K562 (cell line): ENCODE measurements at regions not wholly inside any gene's neighbourhood (a gene's known extent, or its start where the extent isn't known, plus 50 kb on each side); places are given as distances from the start of the nearest gene placed in this dataset.
"Not testable (repeated sequence)": the region's sequence is repeated elsewhere in the genome, so short reads cannot be mapped to it uniquely, and the experiment has no call there.

Experiments
- ATAC-seq: fragments of 200-7000 bp; cut with Tn5 transposase; 3 replicates; pipeline ENCODE4 v1.9.1; 2020; ENCODE audit warnings: moderate library complexity
- BruUV-seq: library from RNA; stranded (reverse); fragments of 400-500 nt; replicated peaks from 2 replicates; lab custom pipeline; 2021; lab: Mats Ljungman, UMichigan
- CTCF ChIA-PET: fragments of 300-600 bp; formaldehyde crosslinking; extraction: SDS; loops from one replicate; lab custom pipeline; 2021; ENCODE audit warnings: low intra/inter-chr PET ratio; lab: Yijun Ruan, JAX
- POLR2A ChIA-PET: fragments of 300-600, 350-650 bp; sonication (Branson Sonifier 250); formaldehyde crosslinking; extraction: SDS; loops from one replicate; lab custom pipeline; 2021; ENCODE audit warnings: antibody characterized with exemption, inconsistent platforms; lab: Yijun Ruan, JAX
- DNase-seq, 4 experiments: peaks; one replicate each; pipeline versions ENCODE4 v3.0.0 to v3.0.0-alpha.2; 2011 to 2018; ENCODE audit warnings: low spot score in 3 of 4, mixed read lengths in 3 of 4; ENCODE audit errors: extremely low read depth in 1 of 4
- FAIRE-seq: peaks from 2 replicates; lab custom pipeline; 2011; peaks lifted over from hg19 to GRCh38; lab: Jason Lieb, UNC
- H2AFZ ChIP-seq: 2 replicates; pipeline ENCODE4 v1.6.0; 2011; ENCODE audit warnings: low read depth, low read length, control low read depth, inconsistent platforms
- H3K27ac ChIP-seq: fragments of 200-600 bp; 3 replicates; pipeline ENCODE4 v1.8.0; 2011; ENCODE audit warnings: low read depth, mild to moderate bottlenecking, control low read depth, inconsistent platforms, low read length, moderate library complexity, mixed read lengths; ENCODE audit errors: extremely low read depth
- H3K27me3 ChIP-seq, 2 experiments: fragments of 300-600 bp in 1 of 2; 2 replicates in 1 of 2; 3 replicates in 1 of 2; pipeline versions ENCODE4 v1.6.0 to v1.8.0; 2011; ENCODE audit warnings: inconsistent platforms in 2 of 2, low read length in 2 of 2, mild to moderate bottlenecking in 1 of 2, mixed read lengths in 1 of 2, moderate library complexity in 1 of 2; ENCODE audit not compliant: control insufficient read depth in 2 of 2, insufficient read depth in 2 of 2
- H3K36me3 ChIP-seq: fragments of 300-600 bp; 3 replicates; pipeline ENCODE4 v1.8.0; 2011; ENCODE audit warnings: mild to moderate bottlenecking, low read length, inconsistent platforms; ENCODE audit not compliant: control insufficient read depth, insufficient read depth
- H3K4me1 ChIP-seq, 2 experiments: fragments of 200-600 bp in 1 of 2; replicated peaks in 1 of 2; 2 replicates in 1 of 2; 3 replicates in 1 of 2; pipeline versions ENCODE4 v1.5.1 to v1.8.0; 2011; ENCODE audit warnings: inconsistent platforms in 2 of 2, low read length in 2 of 2, mild to moderate bottlenecking in 1 of 2, mixed read lengths in 1 of 2, moderate library complexity in 1 of 2; ENCODE audit not compliant: control insufficient read depth in 2 of 2, insufficient read depth in 2 of 2
- H3K4me2 ChIP-seq: 2 replicates; pipeline ENCODE4 v1.6.1; 2011; ENCODE audit warnings: low read length, control low read depth, inconsistent platforms, mixed read lengths; ENCODE audit not compliant: insufficient read depth
- H3K4me3 ChIP-seq: fragments of 200-600 bp; sonication (generic), shearing (Covaris generic); 2 replicates; pipeline ENCODE4 v1.5.1; 2016; ENCODE audit warnings: control low read depth, inconsistent platforms
- H3K79me2 ChIP-seq: fragments of 200-600 bp; 3 replicates; pipeline ENCODE4 v1.8.0; 2011; ENCODE audit warnings: low read length, inconsistent platforms; ENCODE audit not compliant: control insufficient read depth, insufficient read depth
- H3K9ac ChIP-seq, 2 experiments: 2 replicates each; pipeline versions ENCODE4 v1.6.0 to v1.6.1; 2011; ENCODE audit warnings: low read depth in 2 of 2, low read length in 2 of 2, control low read depth in 1 of 2, inconsistent platforms in 1 of 2, mild to moderate bottlenecking in 1 of 2, mixed read lengths in 1 of 2; ENCODE audit not compliant: insufficient read depth in 1 of 2
- H3K9me1 ChIP-seq: one replicate; pipeline ENCODE4 v1.6.0; 2011; ENCODE audit warnings: inconsistent platforms, mild to moderate bottlenecking, low read length, moderate library complexity; ENCODE audit not compliant: control insufficient read depth, insufficient read depth
- H3K9me3 ChIP-seq: replicated peaks from 2 replicates; pipeline ENCODE4 v1.5.1; 2011; ENCODE audit warnings: low read depth, low read length, inconsistent platforms; ENCODE audit not compliant: control insufficient read depth, insufficient read depth
- H4K20me1 ChIP-seq: replicated peaks from 2 replicates; pipeline ENCODE4 v1.6.1; 2011; ENCODE audit warnings: low read length, inconsistent platforms, mixed read lengths; ENCODE audit not compliant: control insufficient read depth, insufficient read depth
- ARID1B ChIP-seq: fragments of 450-650 bp; IDR thresholded peaks from 2 replicates; pipeline ENCODE4 v1.6.1; 2016; ENCODE audit warnings: antibody characterized with exemption, mild to moderate bottlenecking, inconsistent platforms
- CBFA2T2 ChIP-seq: fragments of 450-650 bp; conservative IDR thresholded peaks from 2 replicates; pipeline ENCODE4 v1.6.1; 2017; ENCODE audit warnings: mild to moderate bottlenecking
- CBFA2T3 ChIP-seq: fragments of 450-650 bp; IDR thresholded peaks from 2 replicates; pipeline ENCODE4 v1.6.1; 2017
- RAD21 ChIP-seq, 2 experiments: fragments of 250-450 bp in 1 of 2; fragments of 450-650 bp in 1 of 2; sonication (Bioruptor Pico) in 1 of 2; formaldehyde crosslinking in 1 of 2; IDR thresholded peaks in 1 of 2; conservative IDR thresholded peaks in 1 of 2; 2 replicates each; pipeline versions ENCODE4 v1.4.0 to v1.8.0; 2020 to 2022; ENCODE audit warnings: mild to moderate bottlenecking in 2 of 2, moderate library complexity in 1 of 2
- TAL1 ChIP-seq: fragments of 450-650 bp; IDR thresholded peaks from 2 replicates; pipeline ENCODE4 v1.6.1; 2016; ENCODE audit warnings: mild to moderate bottlenecking
- WGBS: fragments of 100-300 bp; shearing (Covaris generic); methylation state at CpG from one replicate; pipeline ENCODE4 v1.1.6; 2016; ENCODE audit warnings: low coverage, mixed read lengths; ENCODE audit not compliant: insufficient coverage; ENCODE audit errors: missing lambda C conversion rate; 5-methylcytosine and 5-hydroxymethylcytosine counted together
- in situ Hi-C: fragments of 300-500 bp; cut with MboI; formaldehyde crosslinking; loops from 4 replicates; pipeline ENCODE4 v1.15.0; 2018; ENCODE audit warnings: inconsistent platforms, mixed read lengths
- intact Hi-C: fragments of 100-400 bp; cut with micrococcal nuclease; formaldehyde crosslinking; loops from 2 replicates; pipeline ENCODE4 v1.14.2; 2022

DNA sequence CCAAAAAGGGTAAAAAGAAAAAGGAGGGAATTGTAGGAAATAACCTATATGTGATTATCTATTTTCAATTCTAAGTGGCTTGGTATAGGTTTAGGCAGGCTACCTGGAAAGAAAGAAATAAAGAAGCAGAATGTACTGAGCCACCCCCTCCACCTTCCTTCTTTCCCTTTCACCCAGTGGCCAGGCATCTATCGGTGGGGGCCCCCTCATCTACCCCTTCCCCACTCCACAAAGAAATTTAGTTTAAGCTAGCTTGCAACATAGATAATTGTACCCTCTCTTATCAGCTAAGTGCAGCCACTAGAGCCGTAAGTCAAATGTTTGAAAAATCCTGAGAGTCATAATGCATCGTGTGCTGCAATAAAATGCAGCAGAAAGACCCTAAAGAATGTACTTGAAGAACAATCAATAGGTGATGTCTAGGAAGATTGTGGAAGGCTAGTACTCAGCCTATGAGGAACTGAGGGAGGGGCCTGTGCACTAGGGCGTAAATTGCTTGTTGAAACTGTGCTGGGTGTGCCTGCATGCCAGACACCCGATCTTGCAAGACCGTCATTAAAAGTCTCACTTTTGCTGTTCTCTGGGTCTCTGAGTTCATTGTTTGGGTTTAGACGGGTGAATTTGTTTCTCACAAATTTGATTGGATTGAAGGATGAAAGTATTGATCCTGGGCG lies 53.0 kb downstream of the PPIAL4D start:
- peak; percentile 36; the same call in 1 of the 2 replicates for TF ChIP-seq TAL1
- TF ChIP-seq ARID1B: peak; percentile 44; the same call in 1 of the 2 replicates
- peak; percentile 41 for TF ChIP-seq CBFA2T2
- TF ChIP-seq CBFA2T3: peak; percentile 35
- H3K27ac ChIP-seq, intact Hi-C loops, H3K79me2 ChIP-seq, CTCF ChIA-PET, H3K36me3 ChIP-seq, H3K4me3 ChIP-seq, H4K20me1 ChIP-seq, H3K27me3 ChIP-seq, FAIRE-seq, in situ Hi-C loops, BruUV-seq, POLR2A ChIA-PET, H3K9me1 ChIP-seq, H3K9ac ChIP-seq, H3K9me3 ChIP-seq, H3K4me1 ChIP-seq, H2AFZ ChIP-seq: not testable (repeated sequence)
- ATAC-seq (peak; percentile 90), DNase-seq (peak in 1 of 4 experiments; percentile 4)
- WGBS: 1% methylated on average over 6 of the region's 8 CpGs
- 0 out of 2 replicates have a peak overlapping the region, but pooled peaks have one; percentile 5 for H3K4me2 ChIP-seq

DNA sequence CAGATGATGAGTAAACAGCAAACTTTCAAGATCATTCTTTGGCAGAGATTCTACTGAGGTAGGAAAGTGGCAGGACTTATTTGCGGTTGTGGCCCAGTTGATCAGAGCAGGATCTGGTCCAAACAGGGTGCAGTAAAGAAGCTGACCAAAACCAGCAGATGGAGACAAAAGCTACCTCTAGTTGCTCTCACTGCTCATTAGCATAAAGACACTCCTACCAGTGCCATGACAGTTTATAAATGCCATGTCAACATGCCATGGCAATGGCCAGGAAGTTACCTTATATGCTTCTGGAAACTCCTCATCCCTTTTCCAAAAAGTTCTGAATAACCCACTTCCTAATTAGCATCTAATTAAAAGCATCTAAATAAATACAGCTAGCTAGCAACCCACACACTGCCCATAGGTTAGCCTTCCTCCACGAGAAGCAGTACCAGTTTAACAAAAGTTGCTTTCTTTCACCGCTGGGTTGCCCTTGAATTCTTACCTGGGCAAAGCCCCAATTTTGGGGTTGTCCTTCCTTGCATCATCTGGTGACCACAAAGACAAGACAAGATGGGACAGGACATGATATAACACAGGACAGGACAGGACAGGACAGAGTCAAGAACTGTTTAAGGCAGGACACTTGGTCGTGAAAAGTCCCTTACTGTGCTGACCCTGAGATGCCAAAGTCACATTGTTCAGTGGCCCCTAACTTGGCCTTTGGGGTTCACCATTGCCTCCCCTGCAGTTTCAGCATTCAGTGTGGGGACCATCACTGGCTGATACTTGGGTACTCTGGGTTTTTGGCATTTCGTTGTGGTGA lies 59.2 kb downstream of the PPIAL4D start:
- H3K9ac ChIP-seq, POLR2A ChIA-PET, CTCF ChIA-PET, H3K4me3 ChIP-seq, H3K4me2 ChIP-seq, H3K4me1 ChIP-seq, intact Hi-C loops, H3K36me3 ChIP-seq, H4K20me1 ChIP-seq, DNase-seq, BruUV-seq, FAIRE-seq, H3K9me3 ChIP-seq, H3K27ac ChIP-seq, H3K79me2 ChIP-seq, H2AFZ ChIP-seq, in situ Hi-C loops, H3K27me3 ChIP-seq, H3K9me1 ChIP-seq: not testable (repeated sequence)
- WGBS: 0% methylated on average over 3 of the region's 5 CpGs
- peak; percentile 99 for ATAC-seq
- peak; percentile 48 to 62; a peak in 3 of 4 replicates for TF ChIP-seq RAD21 (CRISPR knock-in tag; conservative IDR thresholded peaks at IDR 0.05 in 1 of 2, IDR thresholded peaks at IDR 0.05 in 1 of 2)
